Stimulated activated CD4-positive, alpha-beta T cell treated with anti-CD3 and anti-CD28 coated beads, Interleukin-4, amount 100 ng/mL, for 48 hours (primary cell): ENCODE measurements at regions not wholly inside any gene's neighbourhood (a gene's known extent, or its start where the extent isn't known, plus 50 kb on each side); places are given as distances from the start of the nearest gene placed in this dataset.
"Not testable (repeated sequence)": the region's sequence is repeated elsewhere in the genome, so short reads cannot be mapped to it uniquely, and the experiment has no call there.

Experiments
- DNase-seq, 2 donors: peaks; one replicate each; pipeline ENCODE4 v3.0.0-alpha.2; 2020; ENCODE audit warnings: low read depth in 2 of 2

DNA sequence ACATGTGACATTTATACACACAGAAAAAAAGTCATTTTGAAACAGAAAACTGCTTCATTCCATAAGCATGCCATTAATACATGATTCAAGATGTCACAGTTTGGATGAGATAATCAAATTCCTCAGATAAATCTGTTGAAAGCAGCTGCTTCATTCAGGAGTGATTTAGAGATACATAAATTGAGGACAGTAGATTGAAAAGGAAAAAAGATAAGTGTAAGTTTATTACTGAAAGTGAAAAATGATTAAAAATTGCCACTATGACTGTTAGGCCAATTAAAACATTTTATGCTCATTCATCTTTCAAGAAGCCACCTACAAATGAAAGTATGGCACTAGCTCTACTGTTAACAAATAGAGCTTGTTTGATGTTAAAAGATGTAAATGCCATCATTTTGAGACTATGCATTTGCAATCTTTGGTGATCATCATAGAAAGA, 136.9 kb upstream of the CDK6 start:
- DNase-seq = no peak

DNA sequence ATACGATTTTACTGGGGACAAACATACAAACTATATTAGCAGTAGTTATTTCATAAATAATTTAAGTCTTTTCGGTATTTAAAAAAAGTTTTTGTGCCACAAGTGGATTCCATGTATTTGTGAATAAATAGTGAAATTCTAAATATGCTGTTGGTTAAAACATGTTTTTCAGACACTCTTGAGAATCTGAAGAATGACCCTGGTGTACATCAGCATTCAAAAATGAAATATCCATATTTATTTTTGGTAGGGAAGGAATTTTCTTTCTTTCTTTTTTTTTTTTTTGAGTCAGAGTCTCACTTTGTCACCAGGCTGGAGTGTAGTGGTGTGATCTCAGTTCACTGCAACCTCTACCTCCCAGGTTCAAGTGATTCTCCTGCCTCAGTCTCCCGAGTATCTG, 136.1 kb upstream of the CDK6 start:
- no peak for DNase-seq

DNA sequence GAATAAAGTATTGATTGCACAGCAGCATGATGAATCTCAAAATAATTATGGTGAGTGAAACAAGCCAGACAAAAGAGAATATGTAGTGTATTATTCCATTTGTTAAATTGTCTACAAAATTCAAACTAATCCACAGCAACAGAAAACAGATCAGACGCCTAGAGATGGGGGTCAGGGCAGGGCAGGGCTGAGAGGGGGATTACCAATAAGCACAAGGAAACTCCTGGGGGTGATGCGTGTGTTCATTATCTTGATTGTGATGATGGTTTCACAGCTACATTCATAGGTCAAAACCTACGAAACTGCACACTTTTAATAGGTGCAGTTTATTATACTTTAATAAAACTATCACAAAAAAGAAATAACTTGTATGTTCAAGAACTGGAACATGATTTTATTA, 132.7 kb upstream of the CDK6 start:
- DNase-seq = no peak

DNA sequence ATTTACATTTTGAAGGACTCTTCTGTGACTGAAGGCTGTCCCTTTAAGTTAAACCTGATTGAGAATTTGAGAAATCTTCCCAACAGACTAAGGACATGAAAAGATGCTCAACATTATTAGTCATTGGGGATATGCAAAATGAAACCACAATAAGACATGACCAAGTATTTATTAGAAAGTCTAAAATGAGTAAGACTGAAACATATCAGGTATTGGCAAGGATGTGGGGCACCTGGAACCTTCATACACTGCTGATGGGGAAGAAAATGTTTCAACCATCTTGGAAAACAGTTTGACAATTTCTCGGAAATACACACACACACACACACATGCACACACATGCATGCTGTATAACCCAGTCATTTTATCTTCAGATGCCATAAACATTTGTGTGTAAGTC, 132.1 kb upstream of the CDK6 start:
- no peak for DNase-seq

DNA sequence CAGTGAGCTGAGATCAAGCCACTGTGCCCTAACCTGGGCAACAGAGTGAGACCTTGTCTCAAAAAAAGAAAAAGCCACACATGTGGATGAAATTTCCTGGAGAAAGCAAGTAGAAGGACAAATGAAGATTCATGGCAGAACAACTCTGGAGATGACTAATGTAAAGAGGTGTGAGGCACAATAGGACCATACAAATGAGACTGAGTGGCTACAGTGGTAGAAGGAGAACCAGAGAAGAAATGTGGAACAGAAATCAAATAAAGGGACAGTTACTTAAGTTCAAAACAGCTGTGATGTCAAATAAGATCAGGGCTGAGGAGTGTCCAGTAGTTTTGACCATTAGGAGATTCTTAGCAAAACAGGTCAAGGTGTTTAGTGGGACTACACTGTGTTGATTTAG, 130.9 kb upstream of the CDK6 start:
- DNase-seq = no peak

DNA sequence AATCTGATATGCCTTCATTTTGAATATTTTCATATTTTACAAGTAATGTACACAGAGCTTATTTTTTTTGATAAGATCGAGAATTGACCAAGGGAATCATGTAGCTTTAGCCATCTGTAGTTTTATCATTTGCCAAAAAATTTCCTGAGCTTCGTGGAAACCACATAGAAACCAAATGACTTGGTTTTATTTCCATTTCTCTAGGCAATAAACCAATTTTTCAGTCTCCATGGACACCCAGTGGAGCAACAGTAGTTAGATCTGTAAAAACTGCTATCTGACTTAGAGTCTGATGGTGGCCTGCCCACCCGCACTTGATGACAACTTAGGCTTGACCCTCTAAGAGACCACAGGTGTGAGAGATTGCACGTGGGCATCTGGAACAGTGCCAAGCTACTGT, 127.8 kb upstream of the CDK6 start:
- no peak for DNase-seq

DNA sequence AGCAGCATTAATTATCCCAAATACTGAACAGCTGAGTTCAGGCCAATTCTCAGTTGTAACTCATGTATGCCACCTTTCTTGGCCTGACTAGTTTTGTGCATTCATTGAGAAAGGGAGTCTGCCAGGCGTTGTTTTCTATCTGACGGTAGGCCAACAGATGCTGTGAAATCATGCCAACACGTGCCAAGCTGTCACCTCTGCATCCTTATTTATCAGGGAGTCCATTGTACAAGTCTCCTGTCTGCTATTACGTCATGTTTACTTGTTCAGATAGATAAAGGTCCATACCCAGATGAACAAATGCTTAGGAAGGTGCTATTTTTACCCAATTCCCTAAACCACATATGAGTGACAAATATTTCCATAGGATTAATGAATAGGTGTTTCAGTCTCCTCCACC, 127.2 kb upstream of the CDK6 start:
- DNase-seq = no peak

DNA sequence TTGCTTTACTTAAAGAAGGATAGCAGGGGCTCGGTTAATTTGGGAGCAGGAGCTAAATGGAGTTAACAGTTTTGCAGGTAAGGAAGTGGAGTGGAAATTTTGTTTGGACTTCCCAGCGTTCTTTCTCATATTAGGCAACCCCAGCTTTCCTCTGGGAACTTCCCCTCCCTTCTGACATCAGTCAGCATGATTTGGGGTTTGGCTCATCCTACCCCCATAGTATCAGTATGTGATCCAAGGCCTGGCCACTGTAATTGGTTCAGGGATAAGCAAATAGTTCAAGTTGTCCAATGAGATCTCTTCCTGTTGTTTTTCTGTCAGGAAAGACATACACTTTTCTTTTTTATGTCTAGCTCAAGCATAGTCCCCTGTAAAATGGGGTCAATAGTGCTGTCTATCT, 125.6 kb upstream of the CDK6 start:
- no peak for DNase-seq

DNA sequence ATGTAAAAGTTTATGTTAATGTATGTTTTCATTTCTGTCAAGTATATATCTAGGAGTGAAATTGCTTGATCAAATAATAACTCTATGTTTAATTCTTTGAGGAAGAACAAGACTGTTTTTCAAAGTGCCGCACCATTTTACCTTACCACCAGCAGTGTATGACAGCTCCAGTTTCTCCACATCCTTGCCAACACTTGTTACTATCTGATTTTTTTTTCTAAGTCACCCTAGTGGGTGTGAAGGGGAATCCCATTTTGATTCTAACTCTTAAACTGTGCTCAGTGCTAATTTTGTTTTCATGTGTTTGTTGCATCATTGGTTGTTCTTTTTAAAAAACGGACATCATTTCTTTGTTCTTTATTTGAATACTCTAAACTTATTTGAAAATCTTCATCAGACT, 120.2 kb upstream of the CDK6 start:
- no peak for DNase-seq

DNA sequence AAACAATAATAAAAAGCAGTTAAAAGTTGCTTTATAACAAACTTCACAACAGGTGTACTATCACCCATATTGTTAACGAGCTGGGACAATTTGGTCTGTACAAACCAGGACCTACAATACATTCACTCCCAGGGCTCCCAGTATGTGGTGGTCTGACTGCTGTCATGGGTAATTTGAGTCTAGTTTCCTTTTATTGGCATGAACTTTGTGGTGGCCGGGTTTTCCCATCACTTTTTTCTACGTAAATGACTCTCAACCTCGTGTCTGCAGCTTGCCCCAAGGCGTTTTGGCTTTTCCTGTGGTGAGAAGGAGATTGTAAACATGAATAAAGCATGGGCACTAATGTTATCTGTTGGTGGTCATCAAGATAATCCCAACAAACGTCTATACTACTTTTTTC, 118.7 kb upstream of the CDK6 start:
- DNase-seq = peak; percentile 4 to 32

DNA sequence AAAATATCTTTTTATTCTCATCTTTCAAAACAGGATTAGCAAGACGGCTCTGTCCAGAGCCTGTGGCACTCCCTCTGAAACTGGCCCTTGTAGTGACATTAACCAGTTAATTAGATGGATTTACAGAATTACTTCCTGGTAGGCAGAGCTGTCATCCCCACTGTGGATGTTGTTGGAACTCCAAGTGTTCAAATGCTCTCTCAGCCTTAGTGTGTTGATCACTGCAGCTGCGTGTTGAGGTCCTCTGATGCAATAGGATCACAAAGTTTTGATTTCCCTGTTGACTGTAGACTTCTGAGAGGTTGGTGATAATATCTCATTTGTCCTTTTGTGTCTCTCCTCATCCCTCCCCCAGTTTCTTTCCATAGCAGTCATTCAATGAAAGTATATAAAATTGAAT, 117.3 kb upstream of the CDK6 start:
- peak in 1 of 2 donors; percentile 10 for DNase-seq

DNA sequence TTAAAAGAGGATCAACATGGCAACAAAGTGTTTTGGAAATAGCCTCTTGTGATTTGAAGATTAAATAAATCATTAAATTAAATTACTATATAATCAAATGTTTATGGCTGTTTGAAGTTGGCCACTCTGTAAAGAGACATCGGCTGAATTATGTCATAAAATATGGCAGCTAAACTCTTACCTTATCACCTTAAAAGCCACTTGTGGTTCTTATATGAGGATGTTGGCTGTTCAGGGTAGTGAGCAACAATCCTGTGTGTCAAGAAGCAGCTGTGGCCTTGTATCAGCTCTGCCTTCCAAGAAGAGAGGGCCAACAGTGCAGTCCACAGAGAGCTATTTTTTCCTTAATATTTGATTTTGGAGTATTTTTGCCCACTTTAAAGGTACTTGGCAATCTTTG, 113.4 kb upstream of the CDK6 start:
- DNase-seq = no peak

DNA sequence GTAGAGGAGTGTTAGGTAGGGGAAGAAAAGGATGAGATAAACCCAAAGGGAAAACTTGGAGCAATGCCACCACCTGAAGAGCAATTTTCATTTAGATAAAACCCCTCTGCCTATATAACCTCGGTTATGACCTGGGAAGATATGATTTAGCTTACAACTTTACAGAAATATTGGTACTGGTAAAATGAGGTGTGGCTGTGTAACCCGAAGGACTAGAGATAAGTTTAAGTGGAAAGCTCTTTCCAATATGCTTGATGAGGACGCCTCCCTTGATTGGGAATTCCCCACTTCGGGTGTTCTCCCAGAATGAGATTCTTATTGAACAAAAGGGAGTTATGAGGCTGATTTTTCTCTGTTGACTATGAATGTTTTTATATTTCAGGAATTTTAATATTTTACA, 109.5 kb upstream of the CDK6 start:
- no peak for DNase-seq

DNA sequence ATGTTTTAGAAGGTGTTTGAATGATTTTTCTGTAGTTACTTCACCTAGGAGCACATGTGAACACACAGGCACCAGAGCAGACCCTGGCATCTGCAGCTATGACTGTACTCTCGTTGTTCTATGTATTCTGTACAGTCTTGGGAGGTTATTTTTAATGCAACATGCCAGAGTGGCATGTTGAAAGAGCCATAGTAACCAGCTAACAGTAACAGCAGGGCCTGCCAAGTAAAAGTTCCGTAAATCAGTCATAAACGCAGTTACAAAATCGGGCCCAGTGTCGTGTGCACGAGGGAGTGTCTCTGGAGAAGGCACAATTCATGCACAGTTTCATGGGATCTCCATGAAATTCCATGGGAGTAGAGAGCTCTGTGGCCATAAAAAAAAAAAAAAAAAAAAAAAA, 108.3 kb upstream of the CDK6 start:
- DNase-seq = no peak

DNA sequence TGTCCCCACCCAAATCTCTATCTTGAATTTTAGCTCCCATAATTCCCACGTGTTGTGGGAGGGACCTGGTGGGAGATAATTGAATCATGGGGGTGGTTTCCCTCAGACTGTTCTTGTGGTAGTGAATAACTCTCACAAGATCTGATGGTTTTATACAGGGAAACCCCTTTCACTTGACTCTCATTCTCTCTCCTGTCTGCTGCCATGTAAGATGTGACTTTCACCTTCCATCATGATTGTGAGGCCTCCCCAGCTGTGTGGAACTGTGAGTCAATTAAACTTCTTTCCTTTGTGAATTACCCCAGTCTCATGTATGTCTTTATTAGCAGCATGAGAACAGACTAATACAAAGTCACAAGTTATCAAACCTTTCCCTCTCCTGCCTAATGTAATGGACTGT, 106.3 kb upstream of the CDK6 start:
- DNase-seq = not testable (repeated sequence)

DNA sequence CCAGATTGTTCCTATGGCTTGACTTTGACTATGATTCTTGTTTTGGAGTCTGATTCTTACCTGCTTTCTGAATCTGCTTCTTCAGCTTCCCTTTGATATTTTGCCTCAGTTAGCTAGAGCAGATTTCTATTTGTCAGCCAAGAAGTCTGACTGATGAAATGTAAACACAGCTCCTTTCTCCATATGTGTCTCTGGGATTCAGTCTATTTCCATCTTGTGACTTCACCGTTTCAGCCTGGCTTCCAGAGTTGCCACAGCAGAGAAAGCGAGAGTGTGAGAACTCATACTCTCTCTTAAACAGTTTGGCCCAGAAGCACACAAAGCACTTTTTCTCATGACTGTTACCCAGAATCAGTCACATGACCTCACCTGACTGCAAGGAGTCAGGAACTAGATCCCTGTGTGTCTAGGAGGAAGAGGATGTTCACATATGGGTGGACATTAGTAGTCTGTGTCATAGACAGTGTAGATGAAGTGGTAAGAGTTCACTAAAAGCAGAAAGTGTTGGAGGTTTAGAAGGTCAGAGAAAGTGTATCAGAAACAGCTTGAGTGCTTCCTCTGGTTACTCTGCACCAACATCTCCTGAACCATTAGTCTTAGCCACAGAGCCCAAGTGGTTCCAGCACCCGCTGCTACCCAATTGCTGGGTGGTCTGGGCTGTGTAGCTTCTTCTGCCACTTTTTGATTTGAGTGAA, 103.4 kb upstream of the CDK6 start:
- no peak for DNase-seq

DNA sequence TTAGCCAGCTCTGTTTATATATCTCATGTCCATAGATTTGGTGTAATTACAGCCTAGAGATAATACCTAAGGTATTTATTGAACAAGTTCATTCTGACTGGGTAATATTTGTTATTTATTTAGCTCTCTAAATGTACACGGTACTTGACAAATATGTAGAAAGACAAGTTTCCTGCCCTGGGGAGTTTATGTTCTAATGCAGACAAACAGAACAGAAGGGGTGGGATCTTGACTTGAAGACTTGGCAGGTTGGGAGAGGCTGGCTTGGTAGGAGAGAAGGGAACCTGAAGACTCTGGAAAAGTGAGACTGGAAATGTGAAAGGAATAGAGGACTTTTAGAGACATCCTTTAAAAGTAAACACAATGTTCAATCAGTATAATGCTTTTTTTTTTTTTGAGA, 97.7 kb upstream of the CDK6 start:
- DNase-seq = no peak

DNA sequence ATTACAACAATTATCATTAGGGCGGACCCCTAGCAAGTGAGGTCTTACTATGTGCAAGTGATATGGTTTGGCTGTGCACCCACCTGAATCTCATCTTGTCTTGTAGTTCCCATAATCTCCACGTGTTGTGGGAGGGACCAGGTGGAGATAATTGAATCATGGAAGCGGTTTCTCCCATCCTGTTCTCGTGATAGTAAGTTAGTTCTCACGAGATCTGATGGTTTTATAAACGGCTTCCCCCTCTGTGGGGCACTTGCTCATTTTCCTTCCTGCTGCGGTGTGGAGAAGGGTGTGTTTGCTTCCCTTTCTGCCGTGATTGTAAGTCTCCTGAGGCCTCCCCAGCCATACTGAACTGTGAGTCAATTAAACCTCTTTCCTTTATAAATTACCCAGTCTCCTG, 96.1 kb upstream of the CDK6 start:
- DNase-seq = no peak

DNA sequence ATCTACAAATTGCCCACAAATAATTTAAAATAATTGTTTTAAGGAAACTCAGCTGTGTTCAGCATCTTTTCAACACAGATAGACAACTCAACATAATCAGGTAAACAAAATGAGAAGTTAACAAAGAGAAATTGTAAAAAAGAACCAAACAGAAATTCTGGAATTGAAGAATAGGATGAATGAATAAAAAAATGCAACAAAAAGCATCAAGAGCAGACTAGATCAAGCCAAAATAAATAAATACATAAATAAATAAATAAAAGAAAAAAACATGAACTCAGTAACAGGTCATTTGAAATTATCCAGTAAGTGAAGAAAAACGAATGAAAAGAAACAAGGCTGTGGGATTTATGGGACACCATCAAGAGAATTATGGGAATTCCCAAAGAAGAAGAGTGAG, 94.0 kb upstream of the CDK6 start:
- no peak for DNase-seq

DNA sequence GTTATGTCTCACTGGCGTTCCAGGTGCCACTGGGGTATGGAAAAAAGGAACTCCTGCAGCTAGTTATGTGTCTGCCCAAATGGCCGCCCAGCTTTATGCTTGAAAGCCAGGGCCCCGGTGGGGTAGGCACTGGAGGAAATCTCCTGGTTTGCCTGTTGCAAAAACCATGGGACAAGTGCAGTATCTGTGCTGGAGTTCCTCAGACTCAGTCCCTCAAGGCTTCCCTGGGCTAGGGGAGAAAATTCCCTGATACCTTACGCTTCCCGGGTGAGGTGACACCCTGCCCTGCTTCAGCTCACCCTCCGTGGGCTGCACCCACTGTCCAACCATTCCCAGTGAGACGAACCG, 90.3 kb upstream of the CDK6 start:
- DNase-seq = no peak

DNA sequence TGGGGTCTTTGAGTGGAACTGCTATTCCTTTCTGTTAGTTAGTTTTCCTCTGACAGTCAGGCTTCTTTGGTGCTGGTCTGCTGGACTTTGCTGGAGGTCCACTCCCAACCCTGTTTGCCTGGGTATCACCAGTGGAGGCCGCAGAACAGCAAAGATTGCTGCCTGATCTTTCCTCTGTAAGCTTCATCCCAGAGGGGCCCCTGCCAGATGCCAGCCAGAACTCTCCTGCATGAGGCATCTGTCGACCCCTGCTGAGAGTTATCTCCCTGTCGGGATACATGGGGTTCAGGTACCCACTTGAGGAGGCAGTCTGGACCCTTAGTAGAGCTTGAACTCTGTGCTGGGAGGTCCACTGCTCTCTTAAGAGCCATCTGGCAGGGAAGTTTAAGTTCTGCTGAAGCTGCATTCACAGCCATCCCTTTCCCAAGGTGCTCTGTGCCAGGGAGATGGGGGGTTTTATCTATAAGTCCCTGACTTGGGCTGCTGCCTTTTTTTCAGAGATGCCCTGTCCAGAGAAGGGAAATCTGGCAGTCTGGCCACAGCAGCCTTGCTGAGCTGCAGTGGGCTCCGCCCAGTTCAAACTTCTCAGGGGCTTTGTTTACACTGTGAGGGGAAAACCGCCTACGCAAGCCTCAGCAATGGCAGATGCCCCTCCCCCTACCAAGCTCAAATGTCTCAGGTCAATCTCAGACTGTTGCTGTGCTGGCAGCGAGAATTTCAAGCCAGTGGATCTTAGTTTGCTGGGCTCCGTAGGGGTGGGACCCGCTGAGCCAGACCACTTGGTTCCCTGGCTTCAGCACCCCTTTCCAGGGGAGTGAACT, 89.7 kb upstream of the CDK6 start:
- DNase-seq = no peak

DNA sequence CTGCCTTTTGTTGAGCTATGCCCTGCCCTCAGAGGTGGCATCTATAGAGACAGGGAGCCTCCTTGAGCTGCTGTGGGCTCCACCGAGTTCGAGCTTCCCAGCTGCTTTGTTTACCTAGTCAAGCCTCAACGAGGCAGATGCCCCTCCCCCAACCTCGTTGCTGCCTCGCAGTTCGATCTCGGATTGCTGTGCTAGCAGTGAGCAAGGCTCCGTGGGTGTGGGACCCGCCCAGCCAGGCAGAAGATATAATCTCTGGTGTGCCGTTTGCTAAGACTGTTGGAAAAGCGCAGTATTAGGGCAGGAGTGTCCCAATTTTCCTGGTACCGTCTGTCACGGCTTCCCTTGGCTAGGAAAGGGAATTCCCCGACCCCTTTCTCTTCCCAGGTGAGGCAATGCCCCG, 88.4 kb upstream of the CDK6 start:
- no peak for DNase-seq

DNA sequence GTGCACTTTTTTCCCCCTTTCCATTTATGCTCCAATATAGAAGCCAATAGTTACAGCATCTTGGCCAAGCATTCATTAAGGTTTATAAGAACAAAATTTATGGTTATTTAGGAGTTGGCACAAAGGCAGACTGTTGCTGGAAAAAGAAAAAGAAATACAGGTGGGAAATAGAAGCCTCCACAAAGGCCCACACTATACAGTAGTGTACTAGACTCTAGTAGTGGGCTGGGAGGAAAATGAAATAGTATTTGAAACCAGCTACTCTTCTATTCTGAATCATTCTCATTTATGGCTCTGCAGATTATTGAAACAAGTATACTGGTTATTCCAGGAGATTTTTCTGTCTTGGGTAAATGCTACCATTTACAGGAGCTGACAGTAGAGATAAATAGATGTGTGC, 80.9 kb upstream of the CDK6 start:
- no peak for DNase-seq

DNA sequence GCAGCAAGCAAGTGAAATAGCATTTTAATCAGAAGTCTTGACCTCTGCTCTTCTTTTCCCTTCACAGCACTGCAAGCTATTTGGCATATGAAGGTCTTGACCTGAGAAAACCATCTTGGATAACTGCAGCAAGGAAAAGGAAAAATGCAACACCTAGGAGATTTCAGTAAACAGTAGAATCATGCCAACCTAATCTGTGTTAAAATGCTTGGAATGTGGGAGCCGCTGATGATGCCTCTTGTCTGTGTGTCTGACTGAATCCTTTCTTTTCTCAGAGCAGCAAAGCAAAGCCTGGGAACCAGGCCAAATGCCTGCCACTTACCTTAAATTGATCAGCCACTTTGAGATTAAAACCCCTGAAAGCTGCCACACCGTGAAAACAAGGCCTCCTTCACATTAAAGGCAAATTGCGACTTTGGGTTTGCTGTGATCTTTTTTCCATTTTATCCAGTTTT, 80.4 kb upstream of the CDK6 start:
- no peak for DNase-seq
